ENCODE measurements at regions not wholly inside any gene's neighbourhood (a gene's known extent, or its start where the extent isn't known, plus 50 kb on each side); places are given as distances from the start of the nearest gene placed in this dataset.

DNA sequence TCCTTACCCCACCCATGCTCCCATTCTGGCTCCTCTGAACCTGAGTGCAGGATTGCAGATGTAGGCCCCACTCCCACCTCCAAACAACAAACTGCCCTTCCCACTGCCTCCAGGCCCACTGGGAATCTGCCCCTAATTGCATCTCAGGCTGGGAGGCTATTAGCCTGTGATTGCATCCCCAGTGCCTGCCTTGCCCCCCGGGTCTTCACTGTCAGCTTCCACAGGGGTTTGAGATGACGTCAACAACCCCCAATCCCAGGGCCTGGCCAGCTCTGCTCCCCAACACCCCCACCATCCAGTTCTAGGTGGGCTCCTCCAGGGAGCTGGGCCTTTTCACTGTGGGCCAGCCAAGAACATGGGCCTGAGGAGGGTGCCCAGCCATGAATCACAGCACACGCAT, 91.5 kb downstream of the PCDH1 start:
- Histone ChIP-seq H3K9me3 (ENCODE audit: low read length) (no peaks in the 10 kb centered on the region), H3K4me3 (ENCODE audit: low read length) (no peak overlapping the region), H3K36me3 (ENCODE audit: insufficient read depth, low read length) (no peaks in the 10 kb centered on the region), H3K4me2 (ENCODE audit: low read length) (no peak overlapping the region), H2AFZ (ENCODE audit: low read depth, low read length) (no peak overlapping the region), H3F3A (ENCODE audit: insufficient read depth, low read length, poor library complexity, severe bottlenecking) (no peaks in the 10 kb centered on the region), H3K9ac (ENCODE audit: low read length) (no peak overlapping the region), H3K27me3 (ENCODE audit: insufficient read depth, low read depth, low read length) (no peaks in the 10 kb centered on the region), H4K20me1 (ENCODE audit: insufficient read depth) (no peaks in the 10 kb centered on the region), H3K9me2 (ENCODE audit: insufficient read depth, low read length) (no peaks in the 10 kb centered on the region), H3K27ac (ENCODE audit: low read length) (no peak overlapping the region), H3K79me2 (replicated peaks; ENCODE audit: insufficient read depth, low read length) (no peaks in the 10 kb centered on the region)
- TF ChIP-seq EZH2 (IDR thresholded peaks at IDR 0.05; ENCODE audit: borderline replicate concordance, insufficient read depth, low read length, poor library complexity, severe bottlenecking) (no peak), EP300 (conservative IDR thresholded peaks at IDR 0.05; ENCODE audit: poor library complexity, severe bottlenecking) (no peak), RAD21 (conservative IDR thresholded peaks at IDR 0.05) (no peak), MXI1 (conservative IDR thresholded peaks at IDR 0.05; ENCODE audit: poor library complexity, severe bottlenecking) (no peak), TAF1 (IDR thresholded peaks at IDR 0.05; ENCODE audit: low read depth) (no peak), SMC3 (conservative IDR thresholded peaks at IDR 0.05; ENCODE audit: poor library complexity) (no peak), POLR2AphosphoS5 (IDR thresholded peaks at IDR 0.05) (no peak)
- TF ChIP-seq, protein P1, sequence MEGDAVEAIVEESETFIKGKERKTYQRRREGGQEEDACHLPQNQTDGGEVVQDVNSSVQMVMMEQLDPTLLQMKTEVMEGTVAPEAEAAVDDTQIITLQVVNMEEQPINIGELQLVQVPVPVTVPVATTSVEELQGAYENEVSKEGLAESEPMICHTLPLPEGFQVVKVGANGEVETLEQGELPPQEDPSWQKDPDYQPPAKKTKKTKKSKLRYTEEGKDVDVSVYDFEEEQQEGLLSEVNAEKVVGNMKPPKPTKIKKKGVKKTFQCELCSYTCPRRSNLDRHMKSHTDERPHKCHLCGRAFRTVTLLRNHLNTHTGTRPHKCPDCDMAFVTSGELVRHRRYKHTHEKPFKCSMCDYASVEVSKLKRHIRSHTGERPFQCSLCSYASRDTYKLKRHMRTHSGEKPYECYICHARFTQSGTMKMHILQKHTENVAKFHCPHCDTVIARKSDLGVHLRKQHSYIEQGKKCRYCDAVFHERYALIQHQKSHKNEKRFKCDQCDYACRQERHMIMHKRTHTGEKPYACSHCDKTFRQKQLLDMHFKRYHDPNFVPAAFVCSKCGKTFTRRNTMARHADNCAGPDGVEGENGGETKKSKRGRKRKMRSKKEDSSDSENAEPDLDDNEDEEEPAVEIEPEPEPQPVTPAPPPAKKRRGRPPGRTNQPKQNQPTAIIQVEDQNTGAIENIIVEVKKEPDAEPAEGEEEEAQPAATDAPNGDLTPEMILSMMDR (IDR thresholded peaks at IDR 0.05; ENCODE audit: poor library complexity, severe bottlenecking) = no peak
- TF ChIP-seq, protein P2, sequence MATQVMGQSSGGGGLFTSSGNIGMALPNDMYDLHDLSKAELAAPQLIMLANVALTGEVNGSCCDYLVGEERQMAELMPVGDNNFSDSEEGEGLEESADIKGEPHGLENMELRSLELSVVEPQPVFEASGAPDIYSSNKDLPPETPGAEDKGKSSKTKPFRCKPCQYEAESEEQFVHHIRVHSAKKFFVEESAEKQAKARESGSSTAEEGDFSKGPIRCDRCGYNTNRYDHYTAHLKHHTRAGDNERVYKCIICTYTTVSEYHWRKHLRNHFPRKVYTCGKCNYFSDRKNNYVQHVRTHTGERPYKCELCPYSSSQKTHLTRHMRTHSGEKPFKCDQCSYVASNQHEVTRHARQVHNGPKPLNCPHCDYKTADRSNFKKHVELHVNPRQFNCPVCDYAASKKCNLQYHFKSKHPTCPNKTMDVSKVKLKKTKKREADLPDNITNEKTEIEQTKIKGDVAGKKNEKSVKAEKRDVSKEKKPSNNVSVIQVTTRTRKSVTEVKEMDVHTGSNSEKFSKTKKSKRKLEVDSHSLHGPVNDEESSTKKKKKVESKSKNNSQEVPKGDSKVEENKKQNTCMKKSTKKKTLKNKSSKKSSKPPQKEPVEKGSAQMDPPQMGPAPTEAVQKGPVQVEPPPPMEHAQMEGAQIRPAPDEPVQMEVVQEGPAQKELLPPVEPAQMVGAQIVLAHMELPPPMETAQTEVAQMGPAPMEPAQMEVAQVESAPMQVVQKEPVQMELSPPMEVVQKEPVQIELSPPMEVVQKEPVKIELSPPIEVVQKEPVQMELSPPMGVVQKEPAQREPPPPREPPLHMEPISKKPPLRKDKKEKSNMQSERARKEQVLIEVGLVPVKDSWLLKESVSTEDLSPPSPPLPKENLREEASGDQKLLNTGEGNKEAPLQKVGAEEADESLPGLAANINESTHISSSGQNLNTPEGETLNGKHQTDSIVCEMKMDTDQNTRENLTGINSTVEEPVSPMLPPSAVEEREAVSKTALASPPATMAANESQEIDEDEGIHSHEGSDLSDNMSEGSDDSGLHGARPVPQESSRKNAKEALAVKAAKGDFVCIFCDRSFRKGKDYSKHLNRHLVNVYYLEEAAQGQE (IDR thresholded peaks at IDR 0.05; ENCODE audit: borderline replicate concordance) = no peak

DNA sequence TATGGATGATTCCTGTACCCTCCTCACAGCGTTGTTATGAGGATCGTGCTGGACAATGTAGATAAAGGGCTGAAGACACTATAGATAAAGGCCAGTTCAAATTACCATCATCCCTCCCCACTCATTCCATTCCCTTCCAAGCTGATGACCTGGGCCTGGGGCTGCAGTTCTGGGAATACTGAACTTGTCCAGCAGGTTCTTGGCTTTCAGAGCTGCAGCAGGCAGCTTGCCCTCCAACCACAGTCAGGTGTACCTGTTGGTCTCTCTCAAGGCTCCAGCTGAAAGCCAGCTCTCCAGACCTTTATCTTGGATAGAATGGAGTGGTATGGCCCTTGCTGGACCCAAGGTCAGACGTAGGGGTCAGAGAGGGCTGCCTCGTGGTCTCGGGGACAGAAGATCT, 92.5 kb downstream of the PCDH1 start:
- Histone ChIP-seq H3K36me3 (ENCODE audit: insufficient read depth, low read length) (no peaks in the 10 kb centered on the region), H2AFZ (ENCODE audit: low read depth, low read length) (no peak overlapping the region), H4K20me1 (ENCODE audit: insufficient read depth) (no peaks in the 10 kb centered on the region), H3K9me2 (ENCODE audit: insufficient read depth, low read length) (no peaks in the 10 kb centered on the region), H3K4me3 (ENCODE audit: low read length) (no peak overlapping the region), H3K9ac (ENCODE audit: low read length) (no peak overlapping the region), H3K4me2 (ENCODE audit: low read length) (no peak overlapping the region), H3K9me3 (ENCODE audit: low read length) (no peaks in the 10 kb centered on the region), H3K79me2 (replicated peaks; ENCODE audit: insufficient read depth, low read length) (no peaks in the 10 kb centered on the region), H3F3A (ENCODE audit: insufficient read depth, low read length, poor library complexity, severe bottlenecking) (no peaks in the 10 kb centered on the region), H3K27ac (ENCODE audit: low read length) (no peak overlapping the region), H3K27me3 (ENCODE audit: insufficient read depth, low read depth, low read length) (no peaks in the 10 kb centered on the region)
- TF ChIP-seq RAD21 (conservative IDR thresholded peaks at IDR 0.05) = no peak
- TF ChIP-seq, protein P1 (IDR thresholded peaks at IDR 0.05; ENCODE audit: poor library complexity, severe bottlenecking) = no peak
- no peak for TF ChIP-seq MXI1 (conservative IDR thresholded peaks at IDR 0.05; ENCODE audit: poor library complexity, severe bottlenecking)
- TF ChIP-seq SMC3 (conservative IDR thresholded peaks at IDR 0.05; ENCODE audit: poor library complexity) = no peak
- TF ChIP-seq POLR2AphosphoS5 (IDR thresholded peaks at IDR 0.05) = no peak
- no peak for TF ChIP-seq EP300 (conservative IDR thresholded peaks at IDR 0.05; ENCODE audit: poor library complexity, severe bottlenecking)
- TF ChIP-seq EZH2 (IDR thresholded peaks at IDR 0.05; ENCODE audit: borderline replicate concordance, insufficient read depth, low read length, poor library complexity, severe bottlenecking) = no peak
- no peak for TF ChIP-seq TAF1 (IDR thresholded peaks at IDR 0.05; ENCODE audit: low read depth)
- TF ChIP-seq, protein P2 (IDR thresholded peaks at IDR 0.05; ENCODE audit: borderline replicate concordance) = no peak

All from neural cell (in vitro differentiated cells).